Fibroblast of lung (primary cell): ENCODE measurements at regions not wholly inside any gene's neighbourhood (a gene's known extent, or its start where the extent isn't known, plus 50 kb on each side); places are given as distances from the start of the nearest gene placed in this dataset.

Experiments
- DNase-seq, 2 donors: peaks; one replicate each; pipeline versions ENCODE4 v3.0.0 to v3.0.0-alpha.2; 2010; ENCODE audit warnings: low read depth in 2 of 2
- H2AFZ ChIP-seq: 2 replicates; pipeline ENCODE4 v1.5.1; 2012; ENCODE audit warnings: low read length, control low read depth, inconsistent platforms
- H3K27ac ChIP-seq: 2 replicates; pipeline ENCODE4 v1.5.1; 2011; ENCODE audit warnings: low read length, control low read depth; ENCODE audit not compliant: insufficient read depth
- H3K27me3 ChIP-seq: 2 replicates; pipeline ENCODE4 v1.5.1; 2011; ENCODE audit warnings: mild to moderate bottlenecking, low read length; ENCODE audit not compliant: control insufficient read depth, insufficient read depth
- H3K36me3 ChIP-seq: 2 replicates; pipeline ENCODE4 v1.5.1; 2011; ENCODE audit warnings: low read length; ENCODE audit not compliant: control insufficient read depth, insufficient read depth
- H3K4me1 ChIP-seq: 2 replicates; pipeline ENCODE4 v1.5.1; 2011; ENCODE audit warnings: low read length; ENCODE audit not compliant: control insufficient read depth, insufficient read depth; ENCODE audit errors: extremely low read depth
- H3K4me2 ChIP-seq: 2 replicates; pipeline ENCODE4 v1.5.1; 2011; ENCODE audit warnings: low read length, control low read depth; ENCODE audit not compliant: insufficient read depth; ENCODE audit errors: extremely low read depth
- H3K4me3 ChIP-seq, 4 experiments: fragments of 200-600 bp in 1 of 4; sonication (generic) in 1 of 4; replicated peaks in 1 of 4; 2 replicates each; pipeline ENCODE4 v1.5.1; 2011 to 2016; ENCODE audit warnings: low read length in 4 of 4, low read depth in 3 of 4, mild to moderate bottlenecking in 3 of 4, control low read depth in 2 of 4, inconsistent platforms in 1 of 4, mixed read lengths in 1 of 4; ENCODE audit not compliant: insufficient read depth in 1 of 4; ENCODE audit errors: control extremely low read depth in 1 of 4
- H3K79me2 ChIP-seq: 2 replicates; pipeline ENCODE4 v1.5.1; 2012; ENCODE audit warnings: mild to moderate bottlenecking, low read length, inconsistent platforms; ENCODE audit not compliant: control insufficient read depth, insufficient read depth
- H3K9ac ChIP-seq: 2 replicates; pipeline ENCODE4 v1.5.1; 2011; ENCODE audit warnings: mild to moderate bottlenecking, low read length, control low read depth; ENCODE audit not compliant: insufficient read depth
- H3K9me3 ChIP-seq: 2 replicates; pipeline ENCODE4 v1.5.1; 2012; ENCODE audit warnings: low read depth, low read length; ENCODE audit not compliant: control insufficient read depth, insufficient read depth
- H4K20me1 ChIP-seq: 2 replicates; pipeline ENCODE4 v1.5.1; 2011; ENCODE audit warnings: low read length; ENCODE audit not compliant: control insufficient read depth, insufficient read depth; ENCODE audit errors: extremely low read depth
- EZH2 ChIP-seq: IDR thresholded peaks from 2 replicates; pipeline ENCODE4 v1.5.1; 2012; ENCODE audit warnings: low read length, control low read depth, mild to moderate bottlenecking; ENCODE audit errors: missing control alignments
- TF ChIP-seq, protein P1 (sequence below), 2 donors: IDR thresholded peaks in 1 of 2; conservative IDR thresholded peaks in 1 of 2; 1 replicate in 1 of 2; 2 replicates in 1 of 2; pipeline ENCODE4 v1.5.1; 2011 to 2012; ENCODE audit warnings: low read length in 2 of 2, control low read depth in 1 of 2, inconsistent platforms in 1 of 2, low read depth in 1 of 2, mild to moderate bottlenecking in 1 of 2

DNA sequence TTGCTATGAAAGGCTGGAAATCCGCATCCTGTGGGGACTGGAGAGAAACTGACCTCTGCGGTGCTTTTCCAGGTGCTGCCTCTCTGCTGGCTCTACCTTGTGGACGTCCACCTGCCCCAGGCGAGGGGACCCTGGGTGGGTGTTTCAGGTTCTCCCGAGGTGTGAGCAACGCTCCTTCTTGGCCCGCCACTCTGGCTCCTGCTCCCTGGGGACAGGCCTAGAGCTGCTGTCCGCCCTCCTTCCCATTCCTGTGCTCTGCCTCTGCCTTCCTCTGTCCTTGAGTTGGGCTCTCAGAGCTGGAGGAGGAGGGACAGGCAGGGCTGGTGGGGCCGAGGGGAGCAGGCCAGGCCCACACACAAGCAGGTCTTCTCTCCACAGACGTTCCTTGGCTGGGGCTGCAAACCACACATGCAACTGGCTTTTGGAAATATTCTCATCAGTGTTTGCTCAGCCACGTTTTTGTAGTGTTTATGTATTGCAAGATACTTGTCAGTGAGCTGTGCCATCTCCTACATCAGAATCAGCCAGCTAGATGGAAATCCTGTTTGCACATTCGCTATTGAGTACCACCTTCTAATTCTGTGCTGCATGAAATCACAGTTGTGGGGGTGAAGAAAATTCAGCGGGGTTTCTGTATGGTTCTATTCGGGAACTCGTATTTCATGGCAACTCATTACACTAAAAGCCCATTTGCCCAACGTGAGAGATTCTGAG lies 1115.0 kb downstream of the BRD1 start:
- Histone ChIP-seq H3K4me2 (no peak overlapping the region), H3K9me3 (no peaks in the 10 kb centered on the region), H3K36me3 (no peaks in the 10 kb centered on the region), H3K9ac (no peak overlapping the region), H3K27me3 (no peaks in the 10 kb centered on the region), H4K20me1 (no peaks in the 10 kb centered on the region), H3K4me3 (no peak overlapping the region), H3K4me1 (no peaks in the 10 kb centered on the region), H3K79me2 (no peaks in the 10 kb centered on the region), H2AFZ (no peak overlapping the region), H3K27ac (no peak overlapping the region)
- no peak for TF ChIP-seq EZH2
- TF ChIP-seq, protein P1, sequence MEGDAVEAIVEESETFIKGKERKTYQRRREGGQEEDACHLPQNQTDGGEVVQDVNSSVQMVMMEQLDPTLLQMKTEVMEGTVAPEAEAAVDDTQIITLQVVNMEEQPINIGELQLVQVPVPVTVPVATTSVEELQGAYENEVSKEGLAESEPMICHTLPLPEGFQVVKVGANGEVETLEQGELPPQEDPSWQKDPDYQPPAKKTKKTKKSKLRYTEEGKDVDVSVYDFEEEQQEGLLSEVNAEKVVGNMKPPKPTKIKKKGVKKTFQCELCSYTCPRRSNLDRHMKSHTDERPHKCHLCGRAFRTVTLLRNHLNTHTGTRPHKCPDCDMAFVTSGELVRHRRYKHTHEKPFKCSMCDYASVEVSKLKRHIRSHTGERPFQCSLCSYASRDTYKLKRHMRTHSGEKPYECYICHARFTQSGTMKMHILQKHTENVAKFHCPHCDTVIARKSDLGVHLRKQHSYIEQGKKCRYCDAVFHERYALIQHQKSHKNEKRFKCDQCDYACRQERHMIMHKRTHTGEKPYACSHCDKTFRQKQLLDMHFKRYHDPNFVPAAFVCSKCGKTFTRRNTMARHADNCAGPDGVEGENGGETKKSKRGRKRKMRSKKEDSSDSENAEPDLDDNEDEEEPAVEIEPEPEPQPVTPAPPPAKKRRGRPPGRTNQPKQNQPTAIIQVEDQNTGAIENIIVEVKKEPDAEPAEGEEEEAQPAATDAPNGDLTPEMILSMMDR (conservative IDR thresholded peaks at IDR 0.05 in 1 of 2, IDR thresholded peaks at IDR 0.05 in 1 of 2; ENCODE audit: low read depth in 1 of 2, low read length in 2 of 2) = no peak
- no peak for DNase-seq

DNA sequence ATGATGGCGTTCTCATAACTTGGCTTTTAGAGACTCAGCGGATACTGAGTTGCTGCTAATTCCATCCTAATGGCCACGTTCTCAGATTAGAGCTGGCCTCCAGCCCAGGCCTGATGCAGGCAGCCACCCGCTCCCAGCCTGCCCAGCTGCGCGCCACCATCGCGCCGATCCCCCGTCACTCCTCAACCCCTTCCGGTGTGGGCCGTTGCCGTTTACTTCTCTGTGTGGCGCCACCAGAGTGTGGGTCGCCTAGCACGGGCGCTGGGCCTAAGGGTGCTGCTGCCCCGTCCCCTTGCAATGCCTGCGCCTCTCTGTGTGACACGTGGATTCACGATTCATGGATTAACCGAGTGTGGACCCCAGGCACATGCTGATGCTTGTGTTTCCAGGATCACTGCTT lies 1116.0 kb downstream of the BRD1 start:
- no peaks in the 10 kb centered on the region for H3K4me1 ChIP-seq
- H3K36me3 ChIP-seq = no peaks in the 10 kb centered on the region
- H3K27ac ChIP-seq = no peak overlapping the region
- TF ChIP-seq EZH2 = no peak
- TF ChIP-seq, protein P1 (conservative IDR thresholded peaks at IDR 0.05 in 1 of 2, IDR thresholded peaks at IDR 0.05 in 1 of 2; ENCODE audit: low read depth in 1 of 2, low read length in 2 of 2) = no peak
- no peak overlapping the region for H3K4me2 ChIP-seq
- no peaks in the 10 kb centered on the region for H3K79me2 ChIP-seq
- H3K9ac ChIP-seq = no peak overlapping the region
- H3K27me3 ChIP-seq = no peaks in the 10 kb centered on the region
- no peaks in the 10 kb centered on the region for H4K20me1 ChIP-seq
- no peak overlapping the region for H2AFZ ChIP-seq
- no peak overlapping the region for H3K4me3 ChIP-seq
- no peak for DNase-seq
- no peaks in the 10 kb centered on the region for H3K9me3 ChIP-seq

DNA sequence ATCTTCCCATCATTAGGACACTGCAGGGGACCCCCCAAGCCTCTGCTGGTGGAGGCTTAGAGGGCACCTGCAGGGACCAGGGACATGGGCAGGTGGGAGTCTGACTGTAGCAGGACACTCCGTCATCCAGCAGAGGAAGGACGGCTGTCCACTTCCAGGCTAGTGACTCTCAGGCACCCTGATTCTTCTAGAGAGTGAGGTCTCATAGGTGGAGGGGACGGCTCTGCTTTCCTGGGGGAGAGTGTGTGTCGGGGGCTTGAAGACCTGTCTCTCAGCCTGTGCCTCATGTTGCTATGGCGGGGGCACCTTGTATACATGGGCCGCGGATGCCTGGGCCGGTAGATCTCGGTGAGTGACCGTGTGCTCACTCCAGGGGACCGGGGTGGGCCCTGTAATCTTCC lies 1116.6 kb downstream of the BRD1 start:
- Histone ChIP-seq H4K20me1 (no peaks in the 10 kb centered on the region), H2AFZ (no peak overlapping the region), H3K9me3 (no peaks in the 10 kb centered on the region), H3K4me3 (no peak overlapping the region), H3K27me3 (no peaks in the 10 kb centered on the region), H3K79me2 (no peaks in the 10 kb centered on the region), H3K4me1 (no peaks in the 10 kb centered on the region), H3K27ac (no peak overlapping the region), H3K36me3 (no peaks in the 10 kb centered on the region), H3K4me2 (no peak overlapping the region), H3K9ac (no peak overlapping the region)
- DNase-seq = no peak
- TF ChIP-seq, protein P1 (conservative IDR thresholded peaks at IDR 0.05 in 1 of 2, IDR thresholded peaks at IDR 0.05 in 1 of 2; ENCODE audit: low read depth in 1 of 2, low read length in 2 of 2) = no peak
- TF ChIP-seq EZH2 = no peak
